HL-60 (cell line): ENCODE measurements at regions not wholly inside any gene's neighbourhood (a gene's known extent, or its start where the extent isn't known, plus 50 kb on each side); places are given as distances from the start of the nearest gene placed in this dataset.

ENCODE experiments used
- DNase-seq, 2 experiments: peaks; one replicate each; pipeline ENCODE4 v3.0.0-alpha.2; 2010 to 2020; ENCODE audit warnings: low read depth in 1 of 2, low spot score in 1 of 2
- H3K27ac ChIP-seq: fragments of 250-450 bp; sonication (Bioruptor Pico); replicated peaks from 2 replicates; pipeline ENCODE4 v1.5.1; 2020; ENCODE audit warnings: mild to moderate bottlenecking, moderate library complexity
- H3K27me3 ChIP-seq: fragments of 250-450 bp; sonication (Bioruptor Pico); 2 replicates; pipeline ENCODE4 v1.5.1; 2021; ENCODE audit warnings: mild to moderate bottlenecking, moderate library complexity; ENCODE audit not compliant: insufficient read depth, poor library complexity, severe bottlenecking
- H3K4me3 ChIP-seq: replicated peaks from 2 replicates; pipeline ENCODE4 v1.5.1; 2011; ENCODE audit warnings: mild to moderate bottlenecking, control low read depth, low read length; ENCODE audit not compliant: insufficient read depth
- CTCF ChIP-seq: IDR thresholded peaks from one replicate; pipeline ENCODE4 v1.5.1; 2011; ENCODE audit warnings: low read length, control low read depth, inconsistent platforms; ENCODE audit not compliant: insufficient read depth
- GABPA ChIP-seq: IDR thresholded peaks from 2 replicates; pipeline ENCODE4 v1.6.1; 2012; ENCODE audit warnings: low read depth
- POLR2AphosphoS5 ChIP-seq: IDR thresholded peaks from 2 replicates; pipeline ENCODE4 v1.6.1; 2012; ENCODE audit warnings: low read depth
- REST ChIP-seq: IDR thresholded peaks from 2 replicates; pipeline ENCODE4 v1.6.1; 2012; ENCODE audit warnings: low read depth; ENCODE audit not compliant: insufficient replicate concordance
- SPI1 ChIP-seq: IDR thresholded peaks from 2 replicates; pipeline ENCODE4 v1.6.1; 2012; ENCODE audit warnings: low read depth, mild to moderate bottlenecking, borderline replicate concordance

- no peak for DNase-seq
- H3K4me3 ChIP-seq, result no peak overlapping the region
- TF ChIP-seq REST (no peak), POLR2AphosphoS5 (no peak), SPI1 (no peak), GABPA (no peak), CTCF (no peak)
- H3K27me3 ChIP-seq, result no peaks in the 10 kb centered on the region
- no peak overlapping the region for H3K27ac ChIP-seq
Measured at GRCh38 chr10:53177468-53177867, 404.9 kb upstream of the MBL2 start.

GRCh38 chr10:53166325-53166724 is 393.7 kb upstream of the MBL2 start:
- DNase-seq, result no peak
- H3K27ac ChIP-seq, result no peak overlapping the region
- TF ChIP-seq CTCF (no peak), SPI1 (no peak), GABPA (no peak), POLR2AphosphoS5 (no peak), REST (no peak)

GRCh38 chr10:53162856-53163255 is 390.3 kb upstream of the MBL2 start:
- Histone ChIP-seq H3K27ac (no peak overlapping the region), H3K4me3 (no peak overlapping the region), H3K27me3 (no peaks in the 10 kb centered on the region)
- no peak for TF ChIP-seq POLR2AphosphoS5
- TF ChIP-seq SPI1, result no peak
- no peak for TF ChIP-seq REST
- no peak for TF ChIP-seq CTCF
- TF ChIP-seq GABPA, result no peak
- no peak for DNase-seq

More at GRCh38 chr10:53166325-53166724, 393.7 kb upstream of the MBL2 start:
- Histone ChIP-seq H3K4me3 (no peak overlapping the region), H3K27me3 (no peaks in the 10 kb centered on the region)
